H7 (cell line): ENCODE measurements at regions not wholly inside any gene's neighbourhood (a gene's known extent, or its start where the extent isn't known, plus 50 kb on each side); places are given as distances from the start of the nearest gene placed in this dataset.

ENCODE experiments used
- DNase-seq: peaks from one replicate; pipeline ENCODE4 v3.0.0; 2012
- H3K27me3 ChIP-seq: 2 replicates; pipeline ENCODE4 v1.6.0; 2011; ENCODE audit warnings: mild to moderate bottlenecking, low read length; ENCODE audit not compliant: control insufficient read depth, insufficient read depth
- H3K36me3 ChIP-seq: replicated peaks from 2 replicates; pipeline ENCODE4 v1.5.1; 2011; ENCODE audit warnings: low read length; ENCODE audit not compliant: control insufficient read depth, insufficient read depth
- H3K4me3 ChIP-seq: 2 replicates; pipeline ENCODE4 v1.5.1; 2011; ENCODE audit warnings: low read depth, mild to moderate bottlenecking, control low read depth, low read length, moderate library complexity; ENCODE audit not compliant: insufficient read depth

DNA sequence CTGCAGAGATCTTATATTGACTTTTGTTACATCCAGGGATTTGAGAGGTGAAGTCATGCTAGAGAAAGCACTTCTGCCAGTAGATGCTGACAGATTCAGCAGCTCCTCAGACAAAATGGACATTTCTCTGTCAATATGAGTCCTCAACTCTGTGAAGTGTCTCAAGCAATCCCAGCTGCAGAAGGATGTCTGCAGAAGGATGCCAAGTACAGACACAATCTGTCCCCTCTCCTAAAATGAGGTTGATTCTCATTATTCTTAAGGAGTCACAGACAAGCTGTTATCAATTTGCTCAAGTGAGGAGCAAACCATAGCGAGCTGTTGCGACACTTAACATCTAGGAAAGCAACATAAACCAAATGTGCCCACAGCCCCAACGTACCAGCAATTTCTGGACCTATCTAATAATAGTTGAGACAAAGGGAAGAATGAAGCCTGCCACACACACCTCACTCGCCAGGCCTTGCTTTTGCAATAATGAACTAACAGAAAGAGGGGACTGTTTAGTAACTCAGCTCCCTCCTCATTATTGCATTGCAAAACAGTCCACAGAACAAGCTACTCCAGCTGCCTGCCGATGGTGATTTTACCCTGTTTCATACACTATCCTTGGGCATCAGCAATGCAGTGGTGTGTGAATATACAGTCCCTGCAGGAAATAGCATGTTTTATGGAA is 364.2 kb upstream of the PDE4D start:
- no peak overlapping the region for H3K4me3 ChIP-seq
- no peak for DNase-seq
- no peaks in the 10 kb centered on the region for H3K27me3 ChIP-seq
- H3K36me3 ChIP-seq = no peaks in the 10 kb centered on the region

DNA sequence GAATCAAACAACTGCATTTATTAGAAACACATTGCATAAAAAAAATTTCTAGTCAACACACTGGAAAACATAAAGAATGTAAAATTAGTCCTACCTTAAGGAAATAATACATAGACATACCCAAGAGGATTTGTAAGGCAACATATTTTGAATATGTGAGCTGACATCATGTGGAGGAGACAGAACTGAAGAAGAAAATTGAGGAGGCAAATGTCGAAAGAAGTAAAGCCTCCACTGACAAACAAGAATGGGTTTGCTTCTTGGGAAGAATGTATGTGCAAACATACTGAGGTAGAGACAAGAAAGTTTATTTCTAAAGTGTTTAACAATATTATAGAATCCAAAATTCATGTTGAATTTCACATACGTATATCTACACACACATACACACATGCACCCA is 363.0 kb upstream of the PDE4D start:
- Histone ChIP-seq H3K36me3 (no peaks in the 10 kb centered on the region), H3K4me3 (no peak overlapping the region), H3K27me3 (no peaks in the 10 kb centered on the region)
- DNase-seq = no peak

DNA sequence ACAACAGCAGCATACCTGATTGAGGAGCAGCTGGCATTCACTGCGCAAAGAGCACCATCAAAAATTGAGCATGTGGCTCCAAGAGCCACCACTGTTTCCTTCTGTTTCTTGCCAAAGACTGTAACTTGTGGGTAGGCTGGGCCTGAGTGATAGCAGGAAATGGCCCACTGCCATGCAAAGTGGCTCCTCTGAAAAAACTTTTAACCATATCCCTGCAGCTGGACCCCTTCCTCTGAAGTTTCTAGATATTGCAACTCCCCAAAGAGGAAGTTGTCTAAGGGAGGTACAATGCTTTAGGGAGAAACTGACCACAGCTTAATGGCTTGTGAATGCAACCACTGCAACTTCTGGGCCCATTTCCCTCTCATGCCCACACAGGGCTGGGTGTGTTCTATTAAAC is 355.4 kb upstream of the PDE4D start:
- no peaks in the 10 kb centered on the region for H3K27me3 ChIP-seq
- no peak for DNase-seq
- H3K36me3 ChIP-seq = no peaks in the 10 kb centered on the region
- H3K4me3 ChIP-seq = no peak overlapping the region

DNA sequence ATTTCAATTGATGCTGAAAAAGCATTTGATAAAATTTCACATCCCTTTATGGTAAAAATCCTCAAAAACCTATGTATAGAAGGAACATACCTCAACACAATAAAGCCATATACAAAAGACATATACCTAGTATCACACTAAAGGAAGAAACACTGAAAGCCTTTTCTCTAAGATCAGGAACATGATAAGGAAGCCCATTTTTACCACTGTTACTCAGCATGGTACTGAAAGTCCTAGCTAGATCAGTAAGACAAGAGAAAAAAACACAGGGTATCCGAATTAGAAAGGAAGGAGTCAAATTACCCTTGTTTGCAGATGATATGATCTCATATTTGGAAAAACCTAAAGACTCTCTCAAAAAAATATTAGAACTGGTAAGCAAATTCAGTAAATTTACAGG is 350.2 kb upstream of the PDE4D start:
- Histone ChIP-seq H3K27me3 (no peaks in the 10 kb centered on the region), H3K4me3 (no peak overlapping the region), H3K36me3 (no peaks in the 10 kb centered on the region)
- DNase-seq = no peak

DNA sequence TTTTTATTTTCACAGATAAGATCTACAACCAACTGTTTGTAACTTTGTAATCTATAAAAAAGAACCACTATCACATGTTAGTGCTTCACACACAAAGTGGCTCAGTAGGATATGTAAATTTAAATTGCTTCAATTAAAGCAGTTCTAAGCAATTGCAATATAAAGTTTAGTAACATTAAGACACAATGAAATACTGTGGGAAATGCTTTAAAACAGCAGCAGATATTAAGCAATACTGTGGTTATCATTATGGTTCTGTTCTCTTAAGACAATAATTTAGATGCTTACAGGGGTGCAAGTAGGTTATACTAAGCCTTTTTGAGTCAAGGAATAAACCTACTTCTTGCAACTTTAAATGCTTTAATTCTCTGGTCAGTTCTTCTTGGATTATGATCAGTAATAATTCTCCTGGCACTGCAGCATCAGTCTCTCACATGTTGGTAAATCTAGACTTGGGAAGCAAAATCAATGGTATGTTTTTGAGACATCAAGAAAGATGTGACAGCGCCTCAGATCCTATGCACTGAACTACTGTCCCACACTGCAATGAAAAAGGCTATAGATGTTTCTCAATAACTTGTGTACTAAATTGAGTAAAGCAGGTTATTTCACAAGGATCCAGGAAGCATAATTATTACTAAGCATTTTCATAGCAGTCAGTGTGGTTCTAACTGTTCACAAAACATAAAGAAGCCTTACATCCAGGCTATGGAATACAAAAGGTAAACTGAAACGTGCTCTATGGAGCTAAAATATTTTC is 338.7 kb upstream of the PDE4D start:
- no peak for DNase-seq
- no peaks in the 10 kb centered on the region for H3K36me3 ChIP-seq
- no peaks in the 10 kb centered on the region for H3K27me3 ChIP-seq
- H3K4me3 ChIP-seq = no peak overlapping the region

DNA sequence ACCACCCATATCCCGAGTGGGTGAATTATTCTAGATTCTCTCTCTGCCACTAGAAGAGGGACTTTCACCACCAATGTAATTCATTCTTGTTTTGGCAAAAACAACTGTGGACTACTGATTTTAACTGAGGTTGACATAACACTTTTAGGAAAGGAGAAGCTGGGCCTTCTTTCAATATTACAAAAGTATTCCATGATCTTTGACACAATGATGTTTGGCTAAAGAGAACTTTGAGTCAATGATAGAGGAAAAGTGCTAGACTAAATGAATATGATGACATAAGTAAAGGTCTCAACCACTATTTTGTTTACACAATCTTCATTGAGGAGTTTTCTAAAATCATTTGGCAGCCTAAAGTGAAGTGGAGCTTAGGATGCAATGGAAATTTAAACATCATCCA is 336.9 kb upstream of the PDE4D start:
- H3K4me3 ChIP-seq = no peak overlapping the region

DNA sequence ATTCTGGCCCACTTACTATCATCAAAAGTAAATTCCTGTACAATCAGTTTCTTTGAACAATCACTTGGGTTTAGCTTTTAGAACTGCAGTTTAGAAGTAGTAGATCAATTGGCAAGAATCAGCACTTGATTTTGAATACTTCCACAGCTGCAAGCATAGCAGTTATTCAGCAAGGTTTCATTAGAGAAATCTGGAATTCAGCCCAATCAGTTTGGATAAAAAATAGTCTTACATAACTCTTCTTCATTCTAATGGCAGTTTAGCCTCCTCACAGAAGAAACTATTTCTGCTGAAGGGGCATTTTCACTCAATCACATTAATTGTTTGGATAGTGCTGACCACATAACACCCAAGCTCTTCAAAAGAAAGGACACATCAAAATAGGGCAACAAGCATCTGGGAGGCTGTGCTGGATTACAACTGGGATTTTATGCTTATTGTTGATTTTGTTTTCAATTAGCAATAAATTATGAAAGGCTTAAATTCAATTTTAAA is 336.2 kb upstream of the PDE4D start:
- Histone ChIP-seq H3K36me3 (no peaks in the 10 kb centered on the region), H3K27me3 (no peaks in the 10 kb centered on the region), H3K4me3 (no peak overlapping the region)
- DNase-seq = no peak

More for the DNA sequence above, 336.9 kb upstream of the PDE4D start:
- no peak for DNase-seq
- Histone ChIP-seq H3K36me3 (no peaks in the 10 kb centered on the region), H3K27me3 (no peaks in the 10 kb centered on the region)

DNA sequence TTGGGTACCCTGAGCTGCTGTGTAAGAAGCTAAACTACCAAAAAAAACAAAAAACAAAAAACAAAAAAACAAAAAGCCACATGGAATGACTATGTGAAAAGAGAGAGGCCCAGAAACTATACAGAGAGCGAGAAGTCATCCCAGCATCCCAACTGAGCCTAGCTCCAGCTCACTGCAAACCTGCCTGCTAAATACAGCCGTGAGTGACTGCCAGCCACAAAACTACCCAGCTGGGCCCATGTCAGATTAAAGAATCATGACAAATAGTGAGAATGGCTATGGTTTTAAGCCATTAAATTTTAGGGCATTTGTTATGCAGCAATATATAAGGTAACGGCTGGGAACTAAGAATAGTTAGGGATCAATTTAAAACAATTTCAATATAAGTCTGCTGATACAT is 335.1 kb upstream of the PDE4D start:
- no peaks in the 10 kb centered on the region for H3K27me3 ChIP-seq
- H3K4me3 ChIP-seq = no peak overlapping the region
- DNase-seq = no peak
- no peaks in the 10 kb centered on the region for H3K36me3 ChIP-seq

DNA sequence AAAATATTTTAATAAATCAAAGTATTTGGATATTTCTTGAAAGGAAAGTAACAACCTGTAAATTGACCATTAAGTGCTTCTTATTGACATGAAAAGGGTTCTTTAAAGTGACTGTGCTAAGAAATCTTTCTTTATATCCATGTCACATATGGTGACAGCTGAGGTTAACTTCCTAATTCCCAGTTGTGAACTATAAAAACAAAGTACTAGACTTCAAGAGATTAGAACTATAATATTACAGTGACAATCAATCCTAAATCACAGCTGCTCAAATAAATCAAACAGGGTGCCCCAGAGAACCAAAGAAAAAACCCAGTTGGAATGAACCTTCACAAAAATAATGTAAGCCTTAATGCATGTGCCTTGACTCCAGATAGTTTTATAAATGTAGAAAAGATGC is 332.6 kb upstream of the PDE4D start:
- Histone ChIP-seq H3K36me3 (no peaks in the 10 kb centered on the region), H3K27me3 (no peaks in the 10 kb centered on the region), H3K4me3 (no peak overlapping the region)
- no peak for DNase-seq

DNA sequence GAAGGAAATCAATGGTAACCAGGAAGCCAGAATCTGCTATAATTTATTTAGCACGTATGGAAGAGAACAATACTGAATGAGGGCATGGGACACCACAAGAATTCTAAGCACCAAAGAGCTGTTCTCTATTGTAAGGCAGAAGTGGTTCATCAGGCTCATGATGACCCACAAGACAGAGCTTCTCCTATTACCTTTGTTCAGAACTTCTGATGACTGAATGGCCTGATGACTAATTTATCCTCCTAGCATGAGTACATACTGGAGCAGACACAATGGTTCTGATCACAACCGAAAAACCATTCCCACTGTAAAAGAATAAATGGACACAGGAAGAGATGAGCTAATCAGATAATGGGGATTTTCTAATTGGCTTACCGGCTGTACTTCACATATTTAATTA is 329.8 kb upstream of the PDE4D start:
- no peak for DNase-seq
- Histone ChIP-seq H3K36me3 (no peaks in the 10 kb centered on the region), H3K4me3 (no peak overlapping the region), H3K27me3 (no peaks in the 10 kb centered on the region)

DNA sequence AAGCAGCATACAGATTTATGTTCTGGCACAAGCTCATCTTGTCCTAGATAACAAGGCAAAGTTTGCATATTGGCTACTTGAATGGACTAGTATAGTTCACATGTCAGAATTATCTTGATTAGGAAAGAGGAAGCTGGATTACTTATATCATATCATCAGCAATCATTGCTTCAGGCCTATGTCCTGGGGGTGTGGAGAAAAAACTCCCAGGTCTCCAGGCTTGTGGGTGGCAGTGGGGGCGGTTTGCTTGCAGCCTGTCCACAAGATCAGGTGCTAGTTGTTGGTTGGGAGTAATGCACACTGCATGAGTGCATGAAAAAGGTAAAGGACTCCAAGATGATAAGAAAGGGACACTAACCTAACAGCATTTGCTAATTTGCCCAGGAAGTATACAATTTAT is 326.4 kb upstream of the PDE4D start:
- no peak overlapping the region for H3K4me3 ChIP-seq
- H3K27me3 ChIP-seq = no peaks in the 10 kb centered on the region
- no peak for DNase-seq
- H3K36me3 ChIP-seq = no peaks in the 10 kb centered on the region

DNA sequence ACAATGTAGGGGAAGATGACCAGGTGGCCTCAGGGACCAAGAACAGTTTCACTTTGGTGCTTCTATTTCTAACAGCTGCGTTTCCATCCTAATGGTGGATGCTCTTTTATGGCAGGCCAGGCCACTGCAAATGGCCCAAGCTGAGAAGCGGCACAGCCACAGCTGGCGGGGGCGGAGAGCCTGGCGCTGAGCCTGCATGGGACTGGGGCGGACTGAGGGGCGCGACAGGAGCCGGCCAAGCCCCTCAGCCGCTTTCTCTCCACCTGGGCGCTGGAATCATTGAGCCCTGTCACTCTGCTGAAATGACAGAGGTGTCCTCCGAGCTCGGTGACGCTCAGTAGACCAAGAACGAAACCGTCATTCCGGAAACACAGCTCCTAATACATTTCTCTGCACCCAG is 317.3 kb upstream of the PDE4D start:
- no peaks in the 10 kb centered on the region for H3K36me3 ChIP-seq
- DNase-seq = no peak
- no peaks in the 10 kb centered on the region for H3K27me3 ChIP-seq
- H3K4me3 ChIP-seq = no peak overlapping the region

DNA sequence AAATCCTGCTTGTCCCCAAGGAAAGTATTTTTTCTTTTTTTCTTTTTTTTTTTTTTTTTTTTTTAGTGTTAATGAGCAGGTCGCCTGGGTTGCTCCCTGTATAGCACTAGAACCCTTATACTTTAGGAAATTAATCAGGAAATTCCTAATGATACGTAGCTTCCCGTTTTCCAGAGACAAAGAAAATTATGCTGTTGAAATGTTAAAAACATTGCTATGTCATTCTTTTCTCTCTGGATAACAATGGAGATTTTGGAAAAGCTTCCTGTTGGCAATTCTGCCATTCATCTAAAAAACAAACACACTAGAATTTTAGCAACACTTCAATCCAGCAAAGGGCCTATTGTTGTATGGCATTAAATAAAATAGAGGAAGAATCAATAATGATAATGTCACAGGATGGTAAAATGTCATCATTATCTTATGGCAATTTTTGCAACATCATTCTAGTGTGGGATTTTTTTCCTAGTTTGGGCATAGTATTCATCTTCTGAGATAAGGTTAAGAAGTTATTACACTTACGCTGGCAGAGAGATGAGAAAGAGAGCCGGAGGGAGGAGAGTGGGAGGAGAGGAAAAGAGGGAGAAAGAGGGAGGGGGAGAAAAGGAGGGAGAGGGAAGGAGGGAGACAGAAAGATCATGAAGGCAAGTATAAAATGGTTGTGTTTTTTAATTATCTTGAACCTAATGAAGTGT is 315.8 kb upstream of the PDE4D start:
- DNase-seq = no peak
- H3K4me3 ChIP-seq = no peak overlapping the region
- H3K27me3 ChIP-seq = no peaks in the 10 kb centered on the region
- no peaks in the 10 kb centered on the region for H3K36me3 ChIP-seq

DNA sequence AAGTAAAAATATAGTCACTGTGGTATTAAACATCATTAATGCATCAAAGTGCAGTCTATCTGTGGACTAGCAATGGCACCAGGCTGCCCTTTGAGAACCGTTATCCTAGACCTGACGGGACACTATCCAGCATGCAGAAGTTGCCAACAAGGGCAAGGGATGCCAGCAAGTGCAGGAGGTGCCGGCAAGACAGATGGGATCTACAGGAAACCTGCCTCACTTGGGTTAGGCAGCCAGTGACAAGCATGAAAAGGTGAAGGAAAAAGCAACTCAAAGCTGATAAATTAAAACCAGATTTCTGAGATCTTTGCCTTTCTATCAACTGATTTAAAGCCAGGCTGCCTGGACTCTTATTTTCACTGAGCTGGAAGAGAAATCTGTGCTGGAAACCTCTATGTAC is 315.2 kb upstream of the PDE4D start:
- no peaks in the 10 kb centered on the region for H3K36me3 ChIP-seq
- no peak overlapping the region for H3K4me3 ChIP-seq
- no peaks in the 10 kb centered on the region for H3K27me3 ChIP-seq
- no peak for DNase-seq

DNA sequence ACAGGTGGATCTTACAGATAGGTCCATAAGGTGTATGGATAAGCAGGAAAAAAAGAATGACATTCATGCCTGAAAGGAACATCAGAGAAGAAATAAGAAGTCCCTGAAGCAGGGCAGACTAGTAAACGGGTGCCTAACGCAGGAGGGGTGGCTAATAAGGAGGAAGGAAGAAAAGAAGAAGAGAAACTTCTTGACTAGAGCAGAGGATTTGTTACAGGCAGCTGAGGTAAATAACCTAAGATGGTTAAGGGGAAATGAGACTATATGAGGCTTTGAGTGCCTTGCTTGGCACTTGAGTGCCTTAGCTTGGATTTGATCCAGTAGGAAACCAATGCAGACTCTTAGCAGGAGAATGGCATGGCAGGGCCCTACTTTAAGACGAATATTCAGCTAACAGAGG is 313.5 kb upstream of the PDE4D start:
- no peaks in the 10 kb centered on the region for H3K27me3 ChIP-seq
- no peaks in the 10 kb centered on the region for H3K36me3 ChIP-seq
- H3K4me3 ChIP-seq = no peak overlapping the region
- no peak for DNase-seq
